Stimulated activated CD4-positive, alpha-beta T cell treated with anti-CD3 and anti-CD28 coated beads, Interleukin-15, amount 100 ng/mL, for 48 hours (primary cell): ENCODE measurements at regions not wholly inside any gene's neighbourhood (a gene's known extent, or its start where the extent isn't known, plus 50 kb on each side); places are given as distances from the start of the nearest gene placed in this dataset.

Experiments
- DNase-seq, 2 donors: peaks; one replicate each; pipeline ENCODE4 v3.0.0-alpha.2; 2020; ENCODE audit warnings: low read depth in 2 of 2

DNA sequence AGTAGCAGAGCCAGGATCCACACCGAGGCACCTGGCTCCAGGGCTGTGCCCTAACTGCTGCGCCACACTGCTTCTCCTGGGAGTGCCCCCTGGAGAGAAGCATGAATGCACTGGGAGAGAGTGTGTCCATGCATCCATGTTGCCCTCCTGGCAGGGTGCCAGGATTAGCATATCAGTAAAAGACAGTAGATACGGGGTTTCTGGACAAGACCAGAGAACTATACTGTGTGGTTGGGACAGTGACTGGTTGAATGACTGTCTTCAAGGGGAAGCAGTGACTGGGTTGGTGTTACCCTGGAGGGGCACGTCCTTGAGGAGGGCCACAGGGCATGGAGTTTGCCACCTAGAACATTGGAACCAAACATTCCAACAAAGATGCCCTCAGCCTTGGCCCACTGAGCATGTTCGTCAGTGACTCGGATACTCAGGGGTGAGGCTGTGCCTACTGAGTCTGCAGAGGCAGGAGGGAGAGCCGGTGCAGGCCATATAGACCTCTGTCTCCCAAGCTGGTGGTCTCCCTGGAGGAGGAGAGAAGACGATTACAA is 288.8 kb downstream of the CDC5L start:
- no peak for DNase-seq

DNA sequence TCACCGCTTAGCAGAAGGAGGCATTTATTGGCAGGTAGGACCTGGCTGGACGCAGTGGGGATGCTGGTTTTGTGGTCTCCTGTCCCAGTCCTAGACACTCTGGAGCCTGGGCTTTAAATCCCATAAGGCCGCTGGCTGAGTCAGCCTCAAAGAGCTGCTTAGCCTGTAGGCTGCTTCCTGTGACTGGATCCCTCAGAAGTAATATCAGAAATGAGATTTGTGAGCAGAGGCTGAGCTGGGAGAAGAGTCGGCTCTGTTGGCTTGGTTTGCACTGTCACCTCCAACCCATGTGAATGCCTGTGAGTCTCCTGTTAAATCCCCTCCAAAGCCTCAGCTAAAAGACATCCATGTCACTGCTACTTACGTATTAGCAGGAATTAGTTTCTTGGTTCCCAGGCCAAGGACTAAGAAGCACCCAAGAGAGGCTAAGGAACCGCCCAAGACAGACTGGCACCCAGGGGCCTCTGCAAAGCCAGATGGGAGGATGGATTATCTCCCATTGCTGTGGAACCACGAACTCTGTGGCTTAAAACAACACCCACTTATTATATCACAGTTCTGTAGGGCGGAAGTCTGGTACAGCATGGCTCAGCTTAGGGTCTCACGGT is 289.4 kb downstream of the CDC5L start:
- DNase-seq = no peak

DNA sequence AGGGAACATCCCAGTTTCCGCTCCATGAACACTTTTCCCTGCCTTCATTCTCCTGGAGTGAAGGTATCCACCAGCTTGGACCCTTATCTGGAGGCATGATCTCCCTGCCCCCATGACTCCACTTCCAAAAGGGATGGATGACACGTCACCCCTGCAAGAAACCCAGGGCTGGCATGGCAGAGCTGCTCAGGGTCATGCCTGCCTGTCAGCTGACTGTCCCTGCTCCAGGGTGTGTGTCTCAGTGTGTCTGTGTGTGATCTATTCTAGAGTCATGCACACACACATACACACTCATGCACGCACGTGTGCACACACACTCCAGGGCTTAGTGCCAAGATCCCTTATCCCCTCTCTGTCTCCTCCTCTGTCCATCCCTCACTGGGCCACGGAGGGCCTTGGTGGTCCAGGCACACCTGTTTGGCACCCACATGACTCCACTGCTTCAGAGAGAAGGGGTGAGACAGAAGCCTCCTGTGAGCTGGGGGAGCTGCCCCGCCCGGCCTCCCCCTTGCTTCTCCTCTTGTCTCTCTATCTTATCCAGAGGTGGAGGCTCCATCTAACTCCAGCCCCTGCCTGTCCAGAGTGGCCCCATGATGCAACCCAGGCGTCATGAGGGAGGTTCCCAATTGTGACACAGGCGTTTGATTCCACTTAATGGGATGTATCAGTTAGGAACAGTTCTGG is 290.9 kb downstream of the CDC5L start:
- no peak for DNase-seq

DNA sequence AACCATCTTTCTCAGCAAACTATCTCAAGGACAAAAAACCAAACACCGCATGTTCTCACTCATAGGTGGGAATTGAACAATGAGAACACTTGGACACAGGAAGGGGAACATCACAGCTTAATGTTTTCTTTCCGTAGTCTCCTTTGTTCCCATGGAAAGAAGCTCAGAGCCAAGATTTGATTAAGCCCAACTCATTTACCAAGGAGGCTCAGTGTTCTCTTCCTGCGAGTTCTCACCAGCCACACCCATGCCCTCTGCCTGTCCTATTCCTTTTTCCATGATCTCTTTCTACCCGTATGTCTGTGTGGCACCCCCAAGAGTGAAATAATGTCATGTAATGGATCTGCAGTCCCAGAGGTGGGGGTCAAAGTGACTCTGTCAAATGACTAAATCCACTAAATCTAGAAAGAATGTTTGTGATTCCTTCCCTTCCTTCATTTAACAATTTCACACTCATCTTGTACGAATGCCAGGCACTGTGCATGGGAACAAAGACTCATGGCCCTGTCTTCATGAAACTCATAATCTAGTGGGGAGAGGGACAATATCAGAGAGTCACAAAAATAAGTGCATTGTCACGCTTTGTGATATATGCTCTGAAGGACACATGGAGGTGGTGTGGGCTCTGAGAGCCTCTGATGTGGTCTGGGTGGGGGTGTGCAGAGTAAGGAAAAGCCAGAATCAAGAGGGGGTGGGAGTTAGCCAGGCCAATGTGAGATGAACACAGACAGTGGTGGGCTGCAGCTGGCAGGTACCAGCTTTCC is 292.1 kb downstream of the CDC5L start:
- DNase-seq = no peak

DNA sequence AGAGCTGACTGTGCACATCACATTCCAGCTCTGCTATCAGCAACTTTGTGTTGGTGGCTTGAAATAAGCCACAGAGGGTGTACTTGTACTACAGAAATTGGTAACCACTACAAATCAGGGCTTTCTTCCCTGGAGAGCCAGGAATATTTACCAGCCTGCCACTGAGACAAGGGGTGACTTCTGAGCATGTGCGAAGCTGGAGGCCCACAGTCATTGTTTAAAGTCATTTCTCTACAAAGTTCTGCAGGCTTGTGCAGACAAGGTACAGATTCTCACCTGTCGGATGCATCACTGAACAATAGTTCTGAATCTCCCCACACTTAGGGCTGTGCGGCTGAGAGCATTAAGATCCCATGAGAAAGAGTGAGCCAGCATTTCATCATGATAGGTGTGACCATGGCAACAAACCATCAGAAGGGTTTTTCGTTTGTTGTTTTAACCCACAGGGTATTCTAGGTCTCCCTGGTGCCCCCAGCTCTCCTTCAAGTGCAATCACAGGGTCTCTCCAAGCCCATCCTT is 292.8 kb downstream of the CDC5L start:
- DNase-seq = no peak

DNA sequence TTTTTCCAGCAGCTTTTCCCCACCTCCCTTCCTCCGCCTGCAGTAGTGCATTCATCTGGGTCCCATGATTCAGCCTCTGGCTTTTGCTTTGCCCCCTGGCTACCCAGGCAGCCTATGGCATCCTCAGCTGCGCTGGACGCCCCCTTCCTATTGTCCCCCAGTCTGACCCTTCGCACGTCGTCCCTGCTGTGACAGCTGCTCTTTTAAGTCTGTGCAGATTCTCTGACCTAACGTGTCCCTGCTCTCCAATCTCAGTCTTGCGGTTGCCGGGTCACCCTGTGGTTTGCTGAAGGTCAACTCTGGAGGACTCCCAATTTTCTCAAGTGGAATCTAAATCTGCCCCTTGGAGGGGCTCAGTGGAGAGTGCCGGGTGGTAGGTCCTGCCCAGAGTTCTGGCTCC is 294.3 kb downstream of the CDC5L start:
- DNase-seq = no peak

DNA sequence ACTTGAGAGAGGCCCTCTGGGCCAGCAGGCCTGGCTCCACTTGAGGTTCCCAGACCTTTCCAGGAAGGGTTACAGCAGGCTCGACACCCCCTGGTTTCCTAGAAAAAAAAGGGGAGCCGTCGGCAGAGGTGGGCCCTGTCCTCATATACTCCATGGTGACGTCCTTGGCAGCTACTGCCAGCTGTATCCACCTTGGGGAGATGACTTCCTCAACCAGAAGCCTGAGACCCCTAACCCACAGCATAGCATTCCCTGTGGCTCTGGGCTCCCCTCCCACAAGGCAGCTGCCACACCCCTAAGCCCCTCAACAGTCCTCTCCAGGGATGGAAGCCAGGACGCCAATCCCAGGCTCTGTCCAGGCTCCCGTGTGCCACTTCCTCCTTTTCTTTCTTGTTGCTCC is 294.8 kb downstream of the CDC5L start:
- DNase-seq = no peak

- DNase-seq = no peak
Observed at GRCh38 chr6:44682987-44683779, 295.7 kb downstream of the CDC5L start.

- DNase-seq = no peak
Observed at GRCh38 chr6:44685213-44685612, 297.7 kb downstream of the CDC5L start.

GRCh38 chr6:44696099-44696498 is 308.6 kb downstream of the CDC5L start:
- DNase-seq = no peak

DNA sequence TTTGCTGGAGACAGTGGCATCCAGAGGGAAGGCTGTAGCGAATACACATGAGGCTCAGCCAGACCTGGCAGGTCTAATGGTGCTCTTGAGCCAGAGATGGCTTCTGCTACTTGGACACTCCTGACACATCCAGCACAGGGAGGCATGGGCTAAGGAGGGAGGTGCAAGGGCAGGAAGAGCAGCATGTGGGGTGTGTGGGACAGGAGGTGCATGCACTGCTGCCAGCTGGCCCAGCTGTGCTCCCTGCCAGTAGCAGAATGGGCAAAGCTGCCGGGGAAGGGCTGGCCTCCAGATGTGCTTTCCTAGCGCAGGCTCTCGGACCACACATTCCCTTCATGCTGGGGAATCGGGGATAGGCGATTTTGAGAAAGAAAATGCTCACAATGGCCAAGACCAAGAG is 309.2 kb downstream of the CDC5L start:
- DNase-seq = no peak

- no peak for DNase-seq
Observed at GRCh38 chr6:44697327-44697726, 309.8 kb downstream of the CDC5L start.

GRCh38 chr6:44698602-44699001 is 311.1 kb downstream of the CDC5L start:
- no peak for DNase-seq

GRCh38 chr6:44699082-44699481 is 311.6 kb downstream of the CDC5L start:
- DNase-seq = no peak

- DNase-seq = no peak
Observed at GRCh38 chr6:44699851-44700250, 312.3 kb downstream of the CDC5L start.

DNA sequence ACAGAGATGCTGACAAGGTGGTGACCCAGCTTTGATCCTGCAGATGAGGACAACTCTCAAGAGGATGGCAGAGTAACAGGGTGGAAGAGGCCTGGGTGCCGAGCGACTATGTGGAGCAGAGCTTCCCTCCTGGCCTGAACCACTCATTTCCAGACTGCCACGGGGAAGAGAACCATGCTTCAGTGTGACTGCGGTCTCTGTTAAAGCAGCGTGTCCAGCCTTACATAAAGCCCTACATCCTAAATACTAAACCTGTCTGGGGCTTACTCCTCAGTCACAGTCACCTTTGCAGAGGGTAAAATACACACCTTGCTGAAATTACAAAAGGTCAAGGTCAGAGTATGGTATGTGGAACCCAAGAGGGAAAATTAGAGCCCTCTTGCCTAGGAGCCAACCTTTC is 312.9 kb downstream of the CDC5L start:
- DNase-seq = no peak

DNA sequence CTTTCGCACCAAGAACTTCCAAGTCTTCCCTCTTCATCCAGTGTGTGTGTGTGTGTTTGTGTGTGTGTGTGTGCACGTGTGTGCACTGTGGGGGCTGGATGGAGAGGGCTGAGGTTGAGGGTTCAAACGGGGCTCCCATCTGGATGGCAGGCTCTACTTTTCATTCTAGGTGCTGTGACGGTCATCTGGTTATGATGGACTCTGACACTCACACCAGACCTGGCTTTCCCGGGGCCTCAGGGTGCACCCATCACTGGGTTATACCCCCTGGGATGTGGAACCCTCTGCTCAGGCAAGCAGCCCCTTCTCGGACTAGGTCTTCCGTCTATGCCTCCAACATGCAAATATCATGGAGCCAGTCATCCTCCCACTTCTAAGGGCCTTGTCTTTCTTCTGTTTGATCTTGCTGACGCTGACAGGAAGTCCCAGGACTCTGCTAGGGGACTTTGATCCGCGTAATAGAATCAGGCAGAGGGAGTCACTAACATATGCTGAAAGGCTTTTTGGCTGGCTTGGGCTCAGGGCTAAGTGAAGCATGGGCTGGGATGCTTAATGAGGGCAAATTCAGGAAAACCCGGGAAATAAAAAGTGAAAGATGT is 313.6 kb downstream of the CDC5L start:
- no peak for DNase-seq

DNA sequence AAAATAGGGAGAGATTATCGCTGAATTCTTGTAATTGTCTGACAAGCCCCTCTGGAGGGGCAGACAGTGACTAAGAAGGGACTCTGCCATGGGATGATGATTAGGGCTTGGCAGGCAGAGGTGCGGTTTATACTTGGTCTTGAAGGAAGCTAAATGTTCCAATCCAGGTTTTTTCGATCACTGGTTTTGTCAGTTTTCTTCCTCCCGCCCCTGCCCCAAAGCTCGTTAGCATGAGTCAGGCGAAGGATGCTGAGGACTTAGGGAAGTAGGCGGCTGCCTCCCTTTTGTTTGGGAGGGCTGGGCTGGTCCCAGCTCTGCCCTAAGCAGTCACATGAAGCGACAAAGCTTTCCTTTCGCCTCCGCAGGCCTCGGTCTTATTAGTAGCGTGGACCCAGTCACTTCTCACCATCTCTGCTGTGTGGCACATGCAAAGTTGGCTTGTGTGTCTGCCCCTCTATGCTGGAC is 314.2 kb downstream of the CDC5L start:
- DNase-seq = no peak

- no peak for DNase-seq
Observed at GRCh38 chr6:44702292-44702691, 314.8 kb downstream of the CDC5L start.

DNA sequence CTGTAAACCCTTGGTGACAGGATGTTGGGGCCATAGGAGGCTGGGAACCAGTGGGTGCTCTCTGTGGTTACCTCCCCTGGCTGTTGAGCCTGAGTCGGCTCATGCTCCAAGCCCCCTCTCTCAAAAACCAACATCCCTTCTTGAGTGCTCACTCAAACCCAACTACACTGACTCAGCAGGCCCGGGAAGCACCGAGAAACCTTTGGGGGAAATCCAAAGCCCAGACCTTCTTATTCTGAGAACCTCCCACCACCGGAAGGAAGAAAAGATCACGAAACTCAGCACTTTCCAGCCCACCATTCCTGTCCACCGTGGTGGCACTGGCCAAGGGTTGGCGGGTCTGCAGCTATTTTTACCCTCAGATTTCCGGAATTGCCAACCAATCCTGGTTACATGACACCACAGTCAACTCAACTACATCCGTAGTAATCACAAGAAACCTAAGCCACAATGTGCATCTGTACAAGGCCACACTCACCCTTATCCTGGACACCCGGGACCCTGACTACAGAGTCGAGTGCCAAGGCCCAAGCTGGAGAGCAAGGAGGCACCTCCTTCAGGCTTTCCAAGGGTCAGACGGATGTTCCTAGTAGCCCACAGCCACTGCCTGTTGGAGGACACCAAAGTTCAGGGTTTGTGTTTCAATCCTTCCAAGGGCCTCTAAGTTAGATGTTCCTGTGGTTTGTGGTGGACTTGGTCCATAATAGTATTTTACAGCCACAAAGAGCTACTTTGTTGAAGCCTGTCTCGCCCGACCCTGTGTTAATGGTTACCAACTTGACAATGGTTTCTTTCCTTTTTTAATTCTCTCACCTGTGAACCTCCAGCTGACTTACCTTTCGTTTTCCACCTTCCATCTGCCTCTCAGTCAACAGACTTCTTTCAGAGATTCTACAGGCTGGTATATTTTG is 317.0 kb downstream of the CDC5L start:
- DNase-seq = peak; percentile 19 to 35
